HFFc6 (cell line): ENCODE measurements at regions not wholly inside any gene's neighbourhood (a gene's known extent, or its start where the extent isn't known, plus 50 kb on each side); places are given as distances from the start of the nearest gene placed in this dataset.
"Not testable (repeated sequence)": the region's sequence is repeated elsewhere in the genome, so short reads cannot be mapped to it uniquely, and the experiment has no call there.

Experiments
- DNase-seq: peaks from one replicate; pipeline ENCODE4 v3.0.0-alpha.2; 2018
- H3K27ac Mint-ChIP-seq: 2 replicates; pipeline ENCODE4 v1.8.0; 2020; ENCODE audit warnings: mild to moderate bottlenecking, mixed read lengths
- H3K27me3 Mint-ChIP-seq: 2 replicates; pipeline ENCODE4 v1.8.0; 2021; ENCODE audit warnings: mild to moderate bottlenecking, moderate library complexity, mixed read lengths; ENCODE audit not compliant: insufficient read depth
- H3K36me3 Mint-ChIP-seq: 2 replicates; pipeline ENCODE4 v1.8.0; 2021; ENCODE audit warnings: low read depth, mixed read lengths
- H3K4me1 Mint-ChIP-seq: 2 replicates; pipeline ENCODE4 v1.8.0; 2020; ENCODE audit warnings: low read depth, mixed read lengths
- H3K4me3 Mint-ChIP-seq: 2 replicates; pipeline ENCODE4 v1.8.0; 2020; ENCODE audit warnings: mild to moderate bottlenecking, moderate library complexity, mixed read lengths
- H3K9me3 Mint-ChIP-seq: 2 replicates; pipeline ENCODE4 v1.8.0; 2020; ENCODE audit warnings: mild to moderate bottlenecking, mixed read lengths
- CTCF ChIP-seq: fragments of 200-600 bp; sonication (generic); IDR thresholded peaks from 2 replicates; pipeline ENCODE4 v1.5.0; 2021; ENCODE audit warnings: antibody characterized with exemption, mild to moderate bottlenecking

- Mint-ChIP-seq H3K4me3 (no peak overlapping the region), H3K27me3 (peaks cover 5% of the 10 kb centered on the region), H3K9me3 (peaks cover 17% of the 10 kb centered on the region), H3K27ac (no peak overlapping the region), H3K36me3 (peaks cover 5% of the 10 kb centered on the region), H3K4me1 (no peaks in the 10 kb centered on the region)
- no peak for TF ChIP-seq CTCF
- no peak for DNase-seq
Measured at GRCh38 chr22:23450434-23450795, 129.7 kb downstream of the IGLL1 start.

- not testable (repeated sequence) for H3K27me3 Mint-ChIP-seq, DNase-seq, H3K4me3 Mint-ChIP-seq, H3K36me3 Mint-ChIP-seq, H3K27ac Mint-ChIP-seq, H3K4me1 Mint-ChIP-seq
- peaks cover 17% of the 10 kb centered on the region for H3K9me3 Mint-ChIP-seq
Measured at GRCh38 chr22:23449748-23450433, 130.2 kb downstream of the IGLL1 start.

DNA sequence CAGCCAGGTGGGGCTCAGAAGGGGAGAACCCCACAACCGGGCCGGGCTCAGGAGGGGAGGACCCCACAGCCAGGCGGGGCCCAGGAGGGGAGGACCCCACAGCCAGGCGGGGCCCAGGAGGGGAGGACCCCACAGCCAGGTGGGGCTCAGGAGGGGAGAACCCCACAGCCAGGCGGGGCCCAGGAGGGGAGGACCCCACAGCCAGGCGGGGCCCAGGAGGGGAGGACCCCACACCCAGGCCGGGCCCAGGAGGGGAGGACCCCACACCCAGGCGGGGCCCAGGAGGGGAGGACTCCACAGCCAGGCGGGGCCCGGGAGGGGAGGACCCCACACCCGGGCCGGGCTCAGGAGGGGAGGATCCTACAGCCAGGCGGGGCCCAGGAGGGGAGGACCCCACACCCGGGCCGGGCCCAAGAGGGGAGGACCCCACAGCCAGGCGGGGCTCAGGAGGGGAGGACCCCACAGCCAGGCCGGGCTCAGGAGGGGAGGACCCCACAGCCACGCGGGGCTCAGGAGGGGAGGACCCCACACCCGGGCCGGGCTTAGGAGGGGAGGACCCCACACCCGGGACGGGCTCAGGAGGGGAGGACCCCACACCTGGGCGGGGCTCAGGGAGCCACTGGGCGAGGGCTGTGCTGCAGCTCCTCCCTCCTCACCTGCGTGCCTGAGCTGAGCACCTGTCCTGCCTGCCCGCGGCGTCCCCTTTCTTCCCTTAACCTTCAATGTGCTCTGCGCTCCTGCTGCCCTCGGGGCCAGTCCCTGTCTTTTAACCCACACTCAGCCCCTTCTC, 131.4 kb downstream of the IGLL1 start:
- not testable (repeated sequence) for H3K27me3 Mint-ChIP-seq, DNase-seq, H3K36me3 Mint-ChIP-seq, H3K4me1 Mint-ChIP-seq, H3K4me3 Mint-ChIP-seq, H3K27ac Mint-ChIP-seq
- H3K9me3 Mint-ChIP-seq: peaks cover 17% of the 10 kb centered on the region

- no peak for TF ChIP-seq CTCF
- DNase-seq: no peak
- Mint-ChIP-seq H3K9me3 (peaks cover 17% of the 10 kb centered on the region), H3K4me3 (no peak overlapping the region), H3K27ac (no peak overlapping the region), H3K4me1 (no peaks in the 10 kb centered on the region), H3K36me3 (peaks cover 5% of the 10 kb centered on the region), H3K27me3 (peaks cover 5% of the 10 kb centered on the region)
Measured at GRCh38 chr22:23446796-23447350, 133.2 kb downstream of the IGLL1 start.

DNA sequence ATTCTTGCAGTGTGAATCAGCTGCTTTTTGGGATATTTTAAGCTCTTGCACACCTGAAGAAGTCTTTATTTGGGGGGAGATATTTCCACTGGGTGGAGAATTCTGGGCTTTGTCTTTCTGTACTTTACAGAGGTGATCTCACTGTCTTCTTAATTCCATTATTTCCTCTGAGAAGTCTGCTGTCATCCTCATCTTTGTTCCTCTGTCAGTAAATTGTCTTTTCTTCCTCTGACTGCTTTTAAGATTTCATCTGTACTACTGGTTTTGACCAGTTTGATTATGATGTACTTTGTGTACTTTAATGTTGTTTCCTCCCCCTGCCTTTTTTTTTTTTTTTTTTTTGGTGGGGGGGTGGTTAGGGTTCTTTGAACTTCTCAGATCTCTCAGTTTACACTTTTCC, 133.9 kb downstream of the IGLL1 start:
- H3K4me1 Mint-ChIP-seq, H3K36me3 Mint-ChIP-seq, DNase-seq, H3K4me3 Mint-ChIP-seq, H3K27ac Mint-ChIP-seq, H3K27me3 Mint-ChIP-seq: not testable (repeated sequence)
- peaks cover 17% of the 10 kb centered on the region for H3K9me3 Mint-ChIP-seq

GRCh38 chr22:23443905-23444304, 136.2 kb downstream of the IGLL1 start:
- not testable (repeated sequence) for H3K27me3 Mint-ChIP-seq, H3K27ac Mint-ChIP-seq, H3K36me3 Mint-ChIP-seq, DNase-seq, H3K4me1 Mint-ChIP-seq, H3K4me3 Mint-ChIP-seq
- peaks cover 17% of the 10 kb centered on the region for H3K9me3 Mint-ChIP-seq

GRCh38 chr22:23439581-23439980, 140.5 kb downstream of the IGLL1 start:
- H3K4me1 Mint-ChIP-seq, H3K9me3 Mint-ChIP-seq, H3K36me3 Mint-ChIP-seq, H3K4me3 Mint-ChIP-seq, DNase-seq, H3K27ac Mint-ChIP-seq: not testable (repeated sequence)
- peaks cover 13% of the 10 kb centered on the region for H3K27me3 Mint-ChIP-seq

DNA sequence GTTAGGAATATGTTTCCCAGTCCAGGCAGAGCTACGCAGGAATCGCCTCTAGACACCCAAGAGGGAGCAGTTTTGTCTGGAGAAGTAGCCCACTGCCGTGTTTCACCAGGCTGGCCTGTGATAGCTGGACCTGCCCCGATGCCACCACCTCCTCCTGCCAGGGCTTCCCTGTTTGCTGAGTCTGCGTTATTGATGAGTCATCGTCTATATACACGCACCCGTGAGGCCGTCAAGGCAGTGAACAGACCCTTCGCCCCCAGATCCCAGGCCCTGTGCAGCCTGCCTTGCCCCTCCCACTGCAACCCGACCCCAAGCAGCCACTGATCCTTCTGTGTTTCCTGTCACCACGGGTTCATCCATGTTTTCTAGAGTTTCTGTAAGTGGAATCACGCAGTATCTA, 141.9 kb downstream of the IGLL1 start:
- no peaks in the 10 kb centered on the region for H3K9me3 Mint-ChIP-seq
- no peaks in the 10 kb centered on the region for H3K4me1 Mint-ChIP-seq
- no peaks in the 10 kb centered on the region for H3K36me3 Mint-ChIP-seq
- peaks cover 17% of the 10 kb centered on the region for H3K27me3 Mint-ChIP-seq
- DNase-seq: no peak
- no peak for TF ChIP-seq CTCF
- no peak overlapping the region for H3K27ac Mint-ChIP-seq
- no peak overlapping the region for H3K4me3 Mint-ChIP-seq
